HG03280 (cell line): ENCODE measurements at regions not wholly inside any gene's neighbourhood (a gene's known extent, or its start where the extent isn't known, plus 50 kb on each side); places are given as distances from the start of the nearest gene placed in this dataset.

ENCODE experiments used
- ATAC-seq: cut with Tn5 transposase; IDR thresholded peaks from one replicate; pipeline ENCODE4 v1.9.1; 2021; ENCODE audit warnings: mild to moderate bottlenecking, moderate library complexity; ENCODE audit not compliant: unreplicated experiment

- no peak for ATAC-seq
These were observed 165.8 kb downstream of the INSIG2 start for GRCh38 chr2:118254116-118254515.

GRCh38 chr2:118251427-118251826 lies 163.2 kb downstream of the INSIG2 start:
- ATAC-seq = no peak

- no peak for ATAC-seq
These were observed 162.2 kb downstream of the INSIG2 start for GRCh38 chr2:118250463-118250862.

GRCh38 chr2:118250001-118250400 lies 161.7 kb downstream of the INSIG2 start:
- no peak for ATAC-seq

GRCh38 chr2:118249531-118249930 lies 161.3 kb downstream of the INSIG2 start:
- peak; percentile 49 for ATAC-seq

- no peak for ATAC-seq
These were observed 158.5 kb downstream of the INSIG2 start for GRCh38 chr2:118246726-118247125.

- ATAC-seq = no peak
These were observed 157.8 kb downstream of the INSIG2 start for GRCh38 chr2:118246079-118246478.

GRCh38 chr2:118244686-118245085 lies 156.4 kb downstream of the INSIG2 start:
- no peak for ATAC-seq

GRCh38 chr2:118243031-118243430 lies 154.8 kb downstream of the INSIG2 start:
- no peak for ATAC-seq

- ATAC-seq = no peak
These were observed 153.9 kb downstream of the INSIG2 start for GRCh38 chr2:118242216-118242615.

GRCh38 chr2:118241128-118241527 lies 152.9 kb downstream of the INSIG2 start:
- no peak for ATAC-seq

GRCh38 chr2:118240276-118240675 lies 152.0 kb downstream of the INSIG2 start:
- no peak for ATAC-seq

- no peak for ATAC-seq
These were observed 151.0 kb downstream of the INSIG2 start for GRCh38 chr2:118239284-118239683.

GRCh38 chr2:118237451-118237850 lies 149.2 kb downstream of the INSIG2 start:
- ATAC-seq = no peak

- ATAC-seq = no peak
These were observed 144.5 kb downstream of the INSIG2 start for GRCh38 chr2:118232796-118233195.

- no peak for ATAC-seq
These were observed 144.1 kb downstream of the INSIG2 start for GRCh38 chr2:118232391-118232790.

- ATAC-seq = no peak
These were observed 143.5 kb downstream of the INSIG2 start for GRCh38 chr2:118231759-118232158.

- ATAC-seq = no peak
These were observed 139.6 kb downstream of the INSIG2 start for GRCh38 chr2:118227698-118228508.

- no peak for ATAC-seq
These were observed 137.4 kb downstream of the INSIG2 start for GRCh38 chr2:118225666-118226065.

GRCh38 chr2:118224895-118225311 lies 136.6 kb downstream of the INSIG2 start:
- no peak for ATAC-seq

- peak; percentile 43 for ATAC-seq
These were observed 136.0 kb downstream of the INSIG2 start for GRCh38 chr2:118223992-118224894.

GRCh38 chr2:118223511-118223991 lies 135.3 kb downstream of the INSIG2 start:
- ATAC-seq = no peak
